Right renal pelvis (tissue), 4 donors: ENCODE measurements at regions not wholly inside any gene's neighbourhood (a gene's known extent, or its start where the extent isn't known, plus 50 kb on each side); places are given as distances from the start of the nearest gene placed in this dataset.

Experiments
- DNase-seq, 4 donors: peaks; one replicate each; pipeline ENCODE4 v3.0.0-alpha.2; 2013; ENCODE audit warnings: low read depth in 4 of 4, low spot score in 3 of 4, missing footprints in 1 of 4

DNA sequence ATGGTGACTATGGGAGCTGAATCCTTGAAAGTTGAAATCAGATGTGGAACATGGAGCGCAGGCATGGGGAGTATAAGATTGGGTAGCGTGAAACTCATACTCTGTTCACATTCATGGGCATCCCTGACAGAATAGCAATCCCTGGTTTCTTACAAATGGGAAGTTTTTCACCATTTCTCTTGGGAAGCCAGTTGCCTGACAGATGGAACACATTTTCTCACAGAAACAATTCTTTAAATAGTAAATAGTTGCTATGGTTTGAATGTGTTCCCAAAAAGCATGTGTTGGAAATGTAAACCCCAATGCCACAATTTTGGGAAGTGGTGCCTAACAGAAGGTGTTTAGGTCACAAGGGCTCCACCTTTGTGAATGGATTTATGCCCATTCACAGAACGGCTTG, 262.8 kb upstream of the HS3ST5 start:
- DNase-seq, result no peak

DNA sequence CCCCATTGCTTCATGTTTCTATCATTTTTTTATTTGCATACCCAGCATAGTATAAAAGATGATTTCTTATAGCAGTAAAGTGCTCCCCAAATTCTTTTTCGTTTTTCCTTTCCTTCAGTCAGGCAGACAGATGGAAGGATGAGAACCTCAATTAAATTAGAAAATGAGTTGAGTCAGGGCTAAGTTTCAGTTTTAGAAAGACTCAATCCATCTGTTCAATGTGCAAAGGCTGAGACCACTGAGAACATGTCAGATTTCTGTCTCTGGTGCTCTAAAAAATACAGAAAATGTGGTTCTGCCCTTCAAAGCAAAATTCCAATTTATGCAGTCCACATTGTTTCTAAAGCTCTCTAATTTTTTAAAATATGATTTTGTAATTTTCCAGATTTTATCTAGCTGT, 257.6 kb upstream of the HS3ST5 start:
- DNase-seq, result no peak

- DNase-seq, result no peak
Observed at GRCh38 chr6:114595591-114595990, 252.8 kb upstream of the HS3ST5 start.

DNA sequence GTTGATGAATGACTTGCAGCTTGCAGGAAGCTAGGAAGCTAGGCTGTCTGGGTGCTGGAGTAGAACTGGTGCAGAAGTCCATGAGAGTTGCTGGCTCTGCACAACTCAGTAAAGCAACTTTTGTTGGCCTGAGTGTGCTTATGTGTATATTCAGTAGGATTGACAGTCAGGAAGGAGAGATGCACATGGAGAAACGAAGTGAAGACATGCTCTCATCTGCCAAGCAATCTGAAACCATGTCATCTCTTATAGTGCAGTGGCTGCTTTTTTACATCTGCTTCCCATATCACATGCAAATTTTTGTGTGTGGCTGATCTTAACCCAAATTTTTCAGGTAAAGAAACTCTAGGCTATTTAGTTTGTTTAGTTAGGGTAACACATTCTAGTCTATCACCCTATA, 252.4 kb upstream of the HS3ST5 start:
- no peak for DNase-seq

DNA sequence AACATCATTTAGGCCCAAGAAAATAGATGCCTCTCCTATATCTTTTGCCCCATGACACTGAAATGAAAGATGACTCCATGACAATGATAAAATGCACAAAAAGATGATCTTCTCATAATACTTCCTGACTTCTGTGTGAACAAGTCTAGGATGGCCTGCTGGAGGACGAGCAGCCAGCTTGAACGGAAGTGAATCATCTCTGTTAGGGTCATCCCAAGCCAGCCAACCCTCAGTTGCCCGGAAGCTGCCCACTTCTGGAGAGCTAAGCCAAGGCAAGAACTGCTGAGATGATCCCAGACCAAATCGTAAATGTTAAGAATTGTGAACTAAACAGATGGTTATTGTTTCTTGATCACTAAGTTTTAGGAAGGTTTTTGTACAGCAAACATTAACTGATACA, 249.7 kb upstream of the HS3ST5 start:
- DNase-seq, result no peak

- DNase-seq, result no peak
Observed at GRCh38 chr6:114588726-114589125, 245.9 kb upstream of the HS3ST5 start.

DNA sequence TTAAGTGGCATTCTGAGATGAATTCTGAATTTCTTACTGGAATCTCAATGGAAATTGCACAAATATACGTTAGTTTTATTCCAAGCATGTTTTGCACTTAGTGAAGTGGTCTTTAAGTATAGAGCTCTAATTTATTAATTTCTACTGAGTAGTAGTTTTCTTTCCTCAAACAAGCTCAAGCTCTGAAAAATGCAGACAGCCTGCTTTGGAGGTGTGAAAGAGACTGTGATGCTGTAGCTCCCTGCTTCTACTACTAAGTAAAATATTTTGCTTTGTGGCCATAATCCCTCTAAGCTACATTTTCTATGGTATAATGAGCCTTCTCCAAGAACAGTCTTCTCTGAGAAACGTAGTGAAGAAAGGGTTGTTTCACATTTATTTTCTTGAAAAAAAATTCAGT, 243.5 kb upstream of the HS3ST5 start:
- no peak for DNase-seq

GRCh38 chr6:114581293-114581692, 238.5 kb upstream of the HS3ST5 start:
- DNase-seq, result no peak

DNA sequence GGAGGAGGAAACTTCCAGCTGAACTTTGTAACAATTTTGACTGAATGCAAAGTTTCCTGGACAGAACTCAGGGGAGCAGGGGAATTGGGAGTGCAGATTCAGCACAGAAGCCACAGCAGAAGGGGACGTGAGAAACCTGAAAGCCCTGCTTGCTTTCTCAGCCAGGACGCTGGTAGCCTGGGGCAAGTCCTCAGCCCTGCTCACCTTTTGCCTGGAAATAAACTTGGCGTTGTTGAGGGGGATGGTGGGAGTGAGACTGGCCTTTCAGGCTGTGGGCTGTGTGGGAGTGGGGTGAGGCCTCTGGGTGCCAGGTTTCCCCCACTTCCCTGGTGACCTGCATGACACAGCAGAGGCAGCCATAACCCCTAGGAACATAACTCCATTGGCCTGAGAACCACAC, 238.1 kb upstream of the HS3ST5 start:
- DNase-seq, result no peak

GRCh38 chr6:114579486-114579885, 236.7 kb upstream of the HS3ST5 start:
- DNase-seq, result no peak

DNA sequence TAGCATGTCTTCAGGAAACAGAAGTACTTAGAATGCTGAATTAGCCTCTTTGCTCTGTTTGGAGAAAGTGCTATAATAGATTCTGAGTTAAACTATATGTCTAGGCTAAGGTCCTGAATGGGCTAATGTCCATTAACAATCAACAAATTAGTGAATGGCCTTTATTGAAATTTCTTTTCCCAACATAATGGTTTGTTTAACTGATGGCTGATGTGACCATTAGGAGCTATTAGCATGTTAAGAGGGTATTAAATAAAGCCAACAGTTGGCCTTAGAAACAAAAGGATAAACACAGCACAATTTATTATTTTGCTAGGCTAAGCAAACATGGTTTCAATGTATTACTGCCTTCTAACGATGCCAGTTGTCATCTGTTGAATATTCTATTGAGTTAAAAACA, 234.3 kb upstream of the HS3ST5 start:
- DNase-seq, result no peak

DNA sequence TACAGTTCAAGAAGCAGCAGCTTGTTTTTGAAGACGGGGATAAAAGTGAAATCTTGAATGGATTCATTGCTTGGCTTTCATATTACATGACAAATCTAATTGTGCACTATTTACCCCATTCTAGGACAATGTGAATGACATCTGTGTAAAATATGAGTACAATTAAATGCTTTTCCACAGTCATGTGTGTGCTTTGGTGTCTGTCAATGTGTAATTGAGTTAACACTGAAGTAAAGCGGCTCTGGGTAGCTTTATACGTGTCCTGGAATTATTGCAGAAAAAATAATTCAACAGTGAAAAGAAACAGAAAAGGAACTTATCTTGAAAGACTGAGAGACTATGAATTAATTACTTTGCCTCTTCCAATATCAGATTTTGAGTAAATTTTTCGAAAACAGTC, 233.5 kb upstream of the HS3ST5 start:
- no peak for DNase-seq

- DNase-seq, result no peak
Observed at GRCh38 chr6:114569669-114570068, 226.8 kb upstream of the HS3ST5 start.

- DNase-seq, result no peak
Observed at GRCh38 chr6:114564302-114564933, 221.6 kb upstream of the HS3ST5 start.

DNA sequence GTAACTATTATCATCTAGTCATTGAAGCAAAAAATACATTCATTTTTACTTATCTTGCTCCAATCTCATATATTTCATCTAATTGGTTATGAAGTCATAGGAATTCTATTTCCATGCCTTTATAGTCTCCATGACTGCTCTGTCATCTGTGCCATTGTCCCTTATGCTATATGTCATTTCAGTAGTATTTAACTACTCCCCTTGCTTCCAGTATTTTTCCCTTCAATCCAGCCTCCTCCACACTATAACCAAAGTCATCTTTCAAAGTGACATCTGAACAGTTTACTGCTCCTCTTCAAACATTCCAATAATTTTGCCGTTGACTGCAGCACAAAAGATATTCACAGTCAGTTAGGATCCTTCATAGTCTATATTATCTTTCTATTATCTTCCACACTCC, 216.6 kb upstream of the HS3ST5 start:
- no peak for DNase-seq

- DNase-seq, result no peak
Observed at GRCh38 chr6:114558153-114558552, 215.3 kb upstream of the HS3ST5 start.

- DNase-seq, result no peak
Observed at GRCh38 chr6:114556846-114557488, 214.1 kb upstream of the HS3ST5 start.

GRCh38 chr6:114550316-114550715, 207.5 kb upstream of the HS3ST5 start:
- DNase-seq, result no peak

DNA sequence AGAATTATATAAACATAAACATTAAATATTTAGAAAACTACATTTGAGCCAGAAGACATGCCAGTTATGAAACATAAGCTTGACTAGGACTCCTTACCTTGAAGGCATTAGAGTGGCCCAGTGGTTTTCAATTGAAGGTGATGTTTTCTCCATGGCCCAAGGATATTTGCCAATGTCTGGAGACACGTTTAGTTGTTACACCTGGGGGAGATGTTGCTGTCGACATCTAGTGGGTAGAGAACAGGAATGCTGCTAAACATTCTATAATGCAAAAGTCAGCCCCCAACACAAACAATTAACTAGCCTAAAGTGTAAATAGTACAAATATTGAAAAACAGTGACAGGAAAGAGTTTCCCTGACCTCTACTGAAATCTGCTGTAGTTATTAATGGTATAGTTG, 200.9 kb upstream of the HS3ST5 start:
- DNase-seq, result no peak

DNA sequence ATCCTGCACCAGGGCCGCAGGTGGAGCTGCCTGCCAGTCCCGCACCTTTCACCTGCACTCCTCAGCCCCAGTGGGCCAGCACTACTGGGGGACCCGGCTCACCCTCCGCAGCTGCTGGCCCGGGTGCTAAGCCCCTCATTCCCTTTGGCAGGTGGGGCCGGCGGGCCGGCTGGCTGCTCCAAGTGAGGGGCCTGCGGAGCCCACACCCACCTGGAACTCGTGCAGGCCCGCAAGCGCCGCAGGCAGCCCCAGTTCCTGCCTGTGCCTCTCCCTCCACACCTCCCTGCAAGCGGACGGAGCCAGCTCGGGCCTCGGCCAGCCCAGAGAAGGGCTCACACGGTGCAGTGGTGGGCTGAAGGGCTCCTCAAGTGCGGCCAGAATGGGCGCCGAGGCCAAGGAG, 199.0 kb upstream of the HS3ST5 start:
- DNase-seq, result no peak

GRCh38 chr6:114537977-114538376, 195.2 kb upstream of the HS3ST5 start:
- no peak for DNase-seq

GRCh38 chr6:114534813-114535212, 192.0 kb upstream of the HS3ST5 start:
- DNase-seq, result no peak

GRCh38 chr6:114524081-114524480, 181.3 kb upstream of the HS3ST5 start:
- no peak for DNase-seq
